GM10248 (cell line): ENCODE measurements at regions not wholly inside any gene's neighbourhood (a gene's known extent, or its start where the extent isn't known, plus 50 kb on each side); places are given as distances from the start of the nearest gene placed in this dataset.

ENCODE experiments used
- CTCF ChIA-PET: fragments of 300-600 bp; sonication (Branson Sonifier 250); formaldehyde crosslinking; extraction: SDS; loops from one replicate; lab custom pipeline; 2021; ENCODE audit warnings: antibody characterized with exemption; lab: Yijun Ruan, JAX
- POLR2A ChIA-PET: fragments of 350-650 bp; sonication (Branson Sonifier 250); formaldehyde crosslinking; extraction: SDS; loops from one replicate; lab custom pipeline; 2020; ENCODE audit warnings: antibody characterized with exemption; lab: Yijun Ruan, JAX
- DNase-seq: peaks from one replicate; pipeline ENCODE4 v3.0.0; 2012; ENCODE audit errors: extremely low spot score
- CTCF ChIP-seq: IDR thresholded peaks from 2 replicates; pipeline ENCODE4 v1.5.1; 2012; ENCODE audit warnings: mild to moderate bottlenecking, low read depth; ENCODE audit errors: extremely low read depth, missing control alignments, control extremely low read depth

- POLR2A ChIA-PET, result no interaction called here
- no peak for TF ChIP-seq CTCF
- DNase-seq, result no peak
- CTCF ChIA-PET, result interaction anchor here (1.2 kb wide), 1 partner anchor 9 kb away, joined by 3 read pairs; no protein-coding TSS in a partner anchor
Measured at GRCh38 chr2:15844211-15844801, 96.0 kb upstream of the MYCN start.

- POLR2A ChIA-PET, result no interaction called here
- CTCF ChIA-PET, result interaction anchor here (1.2 kb wide), 1 partner anchor 8 kb away, joined by 3 read pairs; no protein-coding TSS in a partner anchor
- TF ChIP-seq CTCF, result no peak
- DNase-seq, result no peak
Measured at GRCh38 chr2:15845294-15845693, 95.1 kb upstream of the MYCN start.

- no peak for TF ChIP-seq CTCF
- no peak for DNase-seq
- ChIA-PET POLR2A (no interaction called here), CTCF (no interaction called here)
Measured at GRCh38 chr2:15845737-15846405, 94.5 kb upstream of the MYCN start.

- ChIA-PET CTCF (no interaction called here), POLR2A (no interaction called here)
- no peak for DNase-seq
- TF ChIP-seq CTCF, result no peak
Measured at GRCh38 chr2:15846626-15847025, 93.7 kb upstream of the MYCN start.

- ChIA-PET POLR2A (no interaction called here), CTCF (no interaction called here)
- DNase-seq, result no peak
Measured at GRCh38 chr2:15850534-15850933, 89.8 kb upstream of the MYCN start.

More at GRCh38 chr2:15850534-15850933, 89.8 kb upstream of the MYCN start:
- TF ChIP-seq CTCF, result no peak
